ENCODE measurements at regions not wholly inside any gene's neighbourhood (a gene's known extent, or its start where the extent isn't known, plus 50 kb on each side); places are given as distances from the start of the nearest gene placed in this dataset.
"Not testable (repeated sequence)": the region's sequence is repeated elsewhere in the genome, so short reads cannot be mapped to it uniquely, and the experiment has no call there.

GRCh38 chr16:60642956-60643355 is 1393.3 kb downstream of the CDH8 start:
- in situ Hi-C loops (cut with HindIII; ENCODE audit: low sequenced_read_pairs) = no loop called here

GRCh38 chr16:60641067-60641665 is 1395.1 kb downstream of the CDH8 start:
- H3K4me3 ChIP-seq (ENCODE audit: low read depth, low read length) = no peak overlapping the region
- no peak for TF ChIP-seq CTCF (IDR thresholded peaks at IDR 0.05; ENCODE audit: low read depth, low read length, missing control alignments)
- in situ Hi-C loops (cut with HindIII; ENCODE audit: low sequenced_read_pairs) = no loop called here
- DNase-seq (ENCODE audit: low read depth) = no peak

More at GRCh38 chr16:60642956-60643355, 1393.3 kb downstream of the CDH8 start:
- no peak overlapping the region for H3K4me3 ChIP-seq (ENCODE audit: low read depth, low read length)
- TF ChIP-seq CTCF (IDR thresholded peaks at IDR 0.05; ENCODE audit: low read depth, low read length, missing control alignments) = no peak
- peak; percentile 37 for DNase-seq (ENCODE audit: low read depth)

GRCh38 chr16:60640038-60640437 is 1396.2 kb downstream of the CDH8 start:
- in situ Hi-C loops (cut with HindIII; ENCODE audit: low sequenced_read_pairs) = no loop called here
- no peak for DNase-seq (ENCODE audit: low read depth)
- no peak for TF ChIP-seq CTCF (IDR thresholded peaks at IDR 0.05; ENCODE audit: low read depth, low read length, missing control alignments)
- no peak overlapping the region for H3K4me3 ChIP-seq (ENCODE audit: low read depth, low read length)

- in situ Hi-C loops (cut with HindIII; ENCODE audit: low sequenced_read_pairs); DNase-seq (ENCODE audit: low read depth); H3K4me3 ChIP-seq (ENCODE audit: low read depth, low read length): not testable (repeated sequence)
Measured at GRCh38 chr16:60636636-60637035, 1399.6 kb downstream of the CDH8 start.

GRCh38 chr16:60636117-60636516 is 1400.1 kb downstream of the CDH8 start:
- no peak for TF ChIP-seq CTCF (IDR thresholded peaks at IDR 0.05; ENCODE audit: low read depth, low read length, missing control alignments)
- in situ Hi-C loops (cut with HindIII; ENCODE audit: low sequenced_read_pairs) = no loop called here
- DNase-seq (ENCODE audit: low read depth) = no peak
- no peak overlapping the region for H3K4me3 ChIP-seq (ENCODE audit: low read depth, low read length)

GRCh38 chr16:60635548-60635947 is 1400.7 kb downstream of the CDH8 start:
- DNase-seq (ENCODE audit: low read depth) = no peak
- in situ Hi-C loops (cut with HindIII; ENCODE audit: low sequenced_read_pairs) = no loop called here
- no peak overlapping the region for H3K4me3 ChIP-seq (ENCODE audit: low read depth, low read length)
- TF ChIP-seq CTCF (IDR thresholded peaks at IDR 0.05; ENCODE audit: low read depth, low read length, missing control alignments) = no peak

GRCh38 chr16:60611844-60612243 is 1424.4 kb downstream of the CDH8 start:
- DNase-seq (ENCODE audit: low read depth) = no peak
- in situ Hi-C loops (cut with HindIII; ENCODE audit: low sequenced_read_pairs) = no loop called here
- no peak overlapping the region for H3K4me3 ChIP-seq (ENCODE audit: low read depth, low read length)
- no peak for TF ChIP-seq CTCF (IDR thresholded peaks at IDR 0.05; ENCODE audit: low read depth, low read length, missing control alignments)
